HG02870 (cell line): ENCODE measurements at regions not wholly inside any gene's neighbourhood (a gene's known extent, or its start where the extent isn't known, plus 50 kb on each side); places are given as distances from the start of the nearest gene placed in this dataset.
"Not testable (repeated sequence)": the region's sequence is repeated elsewhere in the genome, so short reads cannot be mapped to it uniquely, and the experiment has no call there.

Experiments
- ATAC-seq: cut with Tn5 transposase; IDR thresholded peaks from one replicate; pipeline ENCODE4 v1.9.1; 2021; ENCODE audit warnings: mild to moderate bottlenecking, moderate library complexity; ENCODE audit not compliant: unreplicated experiment

DNA sequence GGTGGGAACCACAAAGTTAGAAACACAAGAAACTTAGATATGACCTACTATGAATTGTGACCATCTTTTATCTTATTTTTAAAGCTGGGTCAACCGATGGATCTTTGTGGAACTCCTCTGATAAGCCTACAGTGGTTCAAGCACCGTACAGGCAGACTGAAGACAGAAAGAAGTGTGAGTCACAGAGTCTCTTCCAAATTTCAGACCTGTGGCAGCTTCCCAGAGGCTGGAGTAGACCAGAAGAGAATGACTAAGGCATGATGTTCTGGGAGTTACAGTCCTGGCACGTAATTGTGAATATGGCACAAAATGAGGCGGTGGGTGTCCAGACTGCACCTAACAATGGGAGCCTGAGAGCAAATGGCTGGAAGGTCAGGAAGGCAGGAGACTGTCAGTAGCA is 70.0 kb downstream of the LMO4 start:
- ATAC-seq = no peak

DNA sequence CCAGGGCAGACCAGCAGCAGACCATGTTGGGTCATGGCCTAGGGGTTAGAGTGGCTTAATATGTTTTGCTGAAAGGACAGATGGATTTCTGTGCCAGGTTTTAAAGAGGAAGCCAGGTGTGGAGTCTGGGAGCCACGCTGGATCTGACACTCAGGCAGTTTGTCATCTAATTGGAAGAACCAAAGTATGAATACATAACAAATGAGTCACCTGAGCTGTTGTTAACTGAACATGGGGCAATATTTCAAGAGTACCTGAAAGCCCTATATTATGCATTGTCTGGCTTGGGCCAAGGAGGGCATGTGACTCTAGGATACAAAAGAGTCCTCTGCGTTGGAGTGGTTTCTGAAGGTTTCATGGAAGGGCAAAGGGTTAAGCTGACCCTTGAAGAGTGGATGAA is 70.6 kb downstream of the LMO4 start:
- ATAC-seq = no peak

DNA sequence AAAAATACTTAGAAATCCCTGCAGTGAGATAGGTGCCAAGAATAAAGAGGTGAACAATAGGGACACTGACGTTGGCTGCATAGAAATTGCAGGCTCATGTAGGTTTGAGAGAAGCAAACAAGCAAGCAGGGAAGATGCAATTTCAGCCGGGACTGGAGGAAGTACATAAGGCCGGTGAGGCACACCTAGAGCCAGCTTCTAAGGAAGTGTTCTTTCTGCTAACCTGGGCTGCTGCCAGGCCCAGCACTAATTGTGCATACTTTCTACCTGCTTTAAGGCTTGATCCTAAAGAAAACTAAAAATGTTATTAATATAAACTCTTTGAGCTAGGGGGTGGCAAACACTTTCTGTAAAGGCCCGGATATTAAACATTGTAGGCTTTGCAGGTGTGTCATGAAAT is 71.0 kb downstream of the LMO4 start:
- no peak for ATAC-seq

DNA sequence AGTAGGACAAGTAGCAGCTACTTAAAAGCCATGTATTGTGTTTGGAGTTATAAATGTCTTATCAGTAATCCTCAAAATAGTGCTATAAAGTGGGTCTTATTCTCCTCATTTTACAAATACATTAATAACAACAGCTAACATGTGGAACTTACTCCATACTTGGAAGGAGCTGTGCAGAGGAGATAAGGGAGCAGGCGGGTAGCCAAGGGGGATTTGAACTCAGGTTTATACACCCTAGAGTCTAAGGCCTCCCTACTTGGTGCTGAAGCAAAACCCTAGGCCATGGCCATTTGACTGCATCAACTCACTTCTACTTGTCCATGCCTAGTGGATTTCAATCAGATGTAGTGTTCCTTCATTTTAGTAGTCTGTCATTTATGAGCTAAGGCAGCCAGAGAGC is 72.1 kb downstream of the LMO4 start:
- no peak for ATAC-seq

DNA sequence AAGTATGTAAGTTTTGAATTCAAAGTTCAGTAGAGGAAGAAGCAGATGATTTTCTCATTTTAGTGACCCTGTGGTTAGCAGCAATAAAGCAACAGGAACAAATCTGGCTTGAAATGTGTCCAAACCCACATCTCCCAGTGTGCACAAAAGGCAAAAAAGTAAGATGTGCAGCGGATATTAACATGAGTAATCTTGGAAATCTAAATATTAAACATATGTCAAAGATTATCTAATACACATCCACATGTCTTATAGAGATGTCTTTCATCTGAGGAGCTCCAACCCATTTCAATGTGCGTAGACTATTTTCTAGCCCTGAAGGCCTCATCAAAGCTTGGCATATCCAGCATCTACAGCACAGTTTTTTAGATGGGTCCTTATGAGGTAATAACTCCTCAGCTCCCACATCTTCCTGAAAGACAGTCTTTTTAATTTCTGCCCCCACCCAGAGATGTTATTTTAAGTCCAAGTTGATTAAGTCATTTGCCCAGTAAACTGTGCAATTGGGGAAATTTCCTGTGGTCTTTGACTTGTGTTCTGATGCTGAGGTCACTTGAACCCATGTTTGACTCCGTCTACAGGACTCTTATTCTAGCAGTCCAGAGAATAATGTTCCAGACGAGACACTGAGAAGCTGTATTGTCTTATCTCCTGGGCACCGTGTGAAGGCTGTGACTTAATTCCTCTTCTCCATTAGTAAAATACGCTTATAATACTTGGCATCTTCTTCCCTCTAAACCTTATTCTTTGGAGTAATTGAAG is 73.7 kb downstream of the LMO4 start:
- no peak for ATAC-seq

DNA sequence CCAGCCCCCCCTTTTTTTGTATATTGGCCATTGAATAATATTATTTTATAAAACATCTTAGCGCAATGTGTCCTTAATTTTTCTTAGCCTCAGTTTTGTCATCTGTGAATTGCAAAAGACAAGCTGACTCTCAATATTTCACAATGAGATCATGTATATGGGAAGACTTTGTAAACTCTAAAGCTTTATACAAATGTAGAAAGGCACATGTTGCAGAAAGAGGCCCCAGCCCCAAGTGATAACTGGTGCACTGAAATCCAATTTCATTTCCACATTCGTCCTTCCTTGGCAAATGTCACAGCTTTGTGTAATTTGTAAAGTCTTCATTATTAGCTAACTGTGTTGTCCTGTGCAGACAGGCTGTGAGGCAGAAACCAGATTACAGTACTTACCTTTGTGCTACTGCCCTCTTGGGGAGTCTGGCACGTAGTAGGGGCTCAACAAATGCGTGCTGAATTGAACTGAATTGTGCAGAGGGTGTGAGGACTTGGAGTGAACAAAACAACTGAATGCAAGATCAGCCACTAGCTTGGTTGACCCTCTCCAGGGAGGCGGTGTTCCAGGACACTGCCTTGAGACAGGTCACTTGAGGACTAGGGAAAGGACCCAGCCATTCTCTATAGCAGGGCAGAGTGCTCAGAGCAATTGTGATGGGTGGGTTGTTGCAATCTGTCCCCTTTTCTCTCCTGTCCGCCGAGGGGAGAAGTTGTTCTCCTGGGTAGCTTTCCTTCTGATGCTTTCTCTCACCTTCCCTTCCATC is 74.6 kb downstream of the LMO4 start:
- no peak for ATAC-seq

DNA sequence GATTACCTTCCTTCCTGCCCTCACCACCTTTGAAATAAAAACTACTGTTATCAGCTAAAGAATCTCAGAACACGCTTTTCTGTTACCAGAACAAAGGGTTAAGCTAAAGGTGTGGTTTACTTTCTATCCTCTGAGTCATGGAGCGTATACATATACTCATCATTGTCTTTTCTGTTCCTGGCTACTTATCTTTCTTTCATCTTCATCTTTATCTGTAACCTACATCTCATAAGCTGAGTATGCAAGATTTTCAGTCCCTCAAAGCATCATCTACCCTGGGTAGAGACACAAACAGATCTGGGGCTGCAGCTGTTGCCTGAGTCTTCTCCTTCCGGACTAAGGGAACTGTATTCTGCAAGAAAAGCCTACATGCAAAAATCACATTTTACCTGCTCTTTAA is 75.6 kb downstream of the LMO4 start:
- ATAC-seq = no peak

DNA sequence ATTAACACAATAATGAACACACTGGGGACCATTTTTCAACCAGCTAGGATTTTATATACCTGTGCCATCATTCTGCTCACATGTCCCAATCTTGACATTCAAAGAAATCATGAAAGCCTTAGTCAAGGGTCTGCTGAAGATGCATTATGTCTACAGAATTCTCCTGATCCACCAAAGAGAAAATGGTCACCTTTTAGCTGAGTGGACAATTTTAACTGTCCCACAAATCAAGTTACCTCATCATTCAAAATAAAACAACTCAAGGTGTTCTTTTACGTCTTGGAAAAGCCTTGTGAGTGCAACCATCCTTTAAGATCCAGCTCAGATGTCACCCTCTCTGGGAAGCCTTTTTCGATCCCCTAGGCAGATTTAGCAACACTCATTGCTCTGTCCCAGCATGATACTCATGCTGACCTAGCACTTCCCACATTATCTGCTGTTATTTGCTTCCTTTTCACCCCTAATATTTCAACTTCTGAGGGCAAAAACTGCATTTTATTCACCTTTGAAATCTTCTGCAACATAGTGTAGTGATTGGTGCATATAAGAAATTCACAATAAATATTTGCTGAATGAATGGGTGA is 80.1 kb downstream of the LMO4 start:
- no peak for ATAC-seq

DNA sequence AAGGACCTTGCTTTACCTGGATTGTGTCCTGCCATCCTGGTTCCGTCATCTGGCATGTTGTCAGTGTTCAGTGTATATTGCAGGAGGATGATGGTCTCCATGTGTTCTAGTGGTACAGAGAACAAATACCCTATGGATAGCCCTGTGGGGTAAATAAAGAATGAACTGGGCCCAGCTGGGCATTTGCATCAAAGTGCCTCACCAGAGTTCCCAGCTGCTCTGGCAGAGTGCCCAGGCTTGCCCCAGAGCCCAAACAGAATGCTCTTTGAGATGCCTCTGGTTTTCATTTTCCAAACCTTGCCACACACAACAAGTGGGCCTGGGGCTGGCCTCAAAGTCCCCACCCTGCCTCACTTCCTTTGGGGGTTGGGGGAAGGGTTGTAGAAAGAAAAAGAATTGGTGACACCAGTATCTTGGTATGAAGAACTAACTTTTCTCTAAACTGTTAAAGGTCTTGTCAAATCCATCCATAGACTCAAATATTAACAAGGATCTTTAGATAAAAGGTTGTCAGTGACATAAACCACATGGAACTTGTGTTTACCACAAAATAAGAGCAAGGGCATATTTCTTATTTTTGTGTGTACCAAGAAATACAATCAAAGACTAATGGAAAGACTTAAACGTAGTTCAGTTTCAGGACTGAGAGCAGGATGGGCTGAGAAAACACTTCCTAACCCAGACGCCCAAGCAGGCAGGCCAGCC is 82.2 kb downstream of the LMO4 start:
- ATAC-seq = no peak

DNA sequence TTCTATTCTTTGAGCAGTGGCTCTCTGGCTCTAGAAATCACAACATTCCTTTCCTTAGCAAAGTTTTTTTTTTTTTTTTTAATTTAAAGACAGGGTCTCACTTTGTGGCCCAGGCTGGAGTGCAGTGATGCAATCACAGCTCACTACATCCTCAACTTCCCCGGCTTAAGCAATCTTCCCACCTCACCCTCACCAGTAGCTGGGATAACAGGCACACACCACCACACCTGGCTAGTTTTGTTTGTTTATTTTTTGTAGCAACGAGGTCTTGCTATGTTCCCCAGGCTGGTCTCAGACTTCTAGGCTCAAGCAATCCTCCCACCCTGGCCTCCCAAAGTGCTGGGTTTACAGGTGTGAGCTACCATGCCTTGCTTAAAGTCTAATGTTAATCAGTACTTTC is 85.2 kb downstream of the LMO4 start:
- not testable (repeated sequence) for ATAC-seq

DNA sequence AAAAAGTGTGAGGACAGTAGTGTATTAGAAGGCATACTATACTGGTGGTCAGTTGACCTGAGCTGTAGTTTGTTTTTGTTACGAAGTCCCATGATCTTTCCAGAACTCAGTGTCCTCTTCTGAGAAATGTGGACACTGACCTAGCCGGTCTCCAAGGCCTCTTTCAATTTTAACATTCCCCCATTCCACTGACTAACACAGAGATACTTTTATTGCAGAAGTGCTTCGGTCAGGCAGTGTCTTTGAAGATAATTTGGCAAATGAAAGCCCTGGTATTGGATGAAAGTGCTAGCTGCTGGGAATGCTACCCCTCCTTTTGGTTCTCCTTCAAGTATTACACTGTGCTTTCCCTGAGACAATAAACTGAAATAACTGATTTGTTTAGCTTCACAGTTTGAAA is 89.4 kb downstream of the LMO4 start:
- no peak for ATAC-seq

DNA sequence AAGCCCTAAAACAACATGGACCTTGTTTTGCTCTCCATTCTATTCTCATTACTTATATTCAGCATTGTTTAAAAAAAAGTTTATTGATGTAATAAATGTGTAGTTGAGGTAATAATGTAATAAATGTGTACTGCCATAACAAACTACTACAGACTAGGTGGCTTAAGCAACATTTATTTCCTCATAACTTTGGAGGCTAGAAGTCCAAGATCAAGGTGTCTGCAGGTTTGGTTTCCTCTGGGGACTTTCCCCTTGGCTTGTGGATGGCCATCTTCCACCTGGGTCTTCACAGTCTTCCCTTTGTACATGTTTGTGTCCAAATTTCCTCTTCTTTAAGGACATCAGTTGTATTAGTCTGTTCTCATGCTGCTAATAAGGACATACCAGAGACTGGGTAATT is 93.1 kb downstream of the LMO4 start:
- ATAC-seq = no peak

DNA sequence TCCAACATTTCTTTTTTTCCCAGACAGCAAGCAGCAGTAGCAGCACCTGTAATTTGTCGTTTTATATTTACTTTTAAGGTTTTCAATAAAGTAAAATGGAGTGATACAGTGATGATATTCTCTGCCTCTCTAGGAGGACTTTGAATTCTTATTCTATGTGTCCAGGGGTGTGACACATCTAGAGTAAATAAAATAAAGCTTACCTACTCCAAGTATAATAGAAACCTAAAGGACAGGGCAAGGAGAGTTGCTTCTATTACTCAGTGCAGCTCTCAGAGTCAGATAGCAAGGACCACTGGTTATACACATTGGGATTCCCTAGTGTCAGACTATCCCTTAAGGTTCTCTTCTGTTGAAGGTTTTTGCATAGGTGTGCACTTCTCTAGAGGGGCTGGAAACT is 95.9 kb downstream of the LMO4 start:
- no peak for ATAC-seq

DNA sequence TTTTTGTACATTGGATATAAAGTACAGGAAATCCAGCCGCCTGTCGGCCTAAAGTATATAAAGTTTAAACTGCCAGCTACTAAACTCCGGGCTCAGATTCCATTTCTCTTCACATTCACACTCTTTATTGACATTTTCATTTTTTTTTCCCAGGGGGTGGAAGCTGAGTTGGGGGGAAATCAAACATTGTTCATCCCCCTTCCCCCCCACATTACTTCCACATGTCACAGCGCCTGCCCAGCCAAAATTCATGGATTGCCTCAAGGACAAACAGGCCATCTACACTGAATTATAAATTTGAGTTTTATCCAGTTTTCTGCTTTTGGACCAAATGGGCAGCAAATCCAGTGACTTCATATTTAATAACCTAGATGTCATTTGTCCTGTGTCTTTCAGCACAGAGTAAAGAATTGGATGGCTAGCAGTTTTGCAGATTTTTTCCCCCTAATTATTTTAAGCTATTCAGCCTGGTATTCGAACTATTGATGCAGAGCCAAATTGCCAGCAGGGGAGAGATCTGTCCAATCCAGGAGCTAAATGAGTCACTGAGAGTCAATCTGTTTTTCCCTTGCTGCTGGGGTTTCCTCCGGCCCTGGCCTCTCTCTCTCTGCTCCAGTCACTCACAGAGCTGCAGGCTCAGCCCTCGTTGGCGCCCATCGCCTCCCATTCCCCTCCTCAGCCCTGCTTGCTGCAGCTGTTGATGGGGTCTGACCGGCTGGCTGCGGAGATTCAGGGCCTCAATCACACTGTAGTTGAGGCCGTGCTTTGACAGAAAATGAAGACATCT is 98.0 kb downstream of the LMO4 start:
- ATAC-seq = no peak

DNA sequence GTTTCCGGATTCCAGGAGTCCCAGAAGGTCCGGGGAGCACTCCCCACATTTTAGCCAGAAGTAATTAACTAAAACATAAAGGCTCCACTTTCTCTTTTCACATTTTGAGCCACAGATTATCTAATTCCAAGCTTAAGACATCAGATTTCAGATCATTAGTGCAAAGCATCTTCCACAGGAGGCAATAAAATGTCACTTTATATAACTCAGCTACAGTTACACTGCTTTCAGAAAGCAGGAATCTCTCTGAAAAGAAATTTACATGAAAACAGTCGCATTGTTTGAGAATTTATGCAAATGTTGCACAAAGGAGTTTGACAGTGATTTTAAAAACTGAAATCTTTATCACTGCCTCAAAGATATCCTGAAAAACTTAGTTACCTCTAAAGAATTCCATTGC is 99.7 kb downstream of the LMO4 start:
- ATAC-seq = no peak

DNA sequence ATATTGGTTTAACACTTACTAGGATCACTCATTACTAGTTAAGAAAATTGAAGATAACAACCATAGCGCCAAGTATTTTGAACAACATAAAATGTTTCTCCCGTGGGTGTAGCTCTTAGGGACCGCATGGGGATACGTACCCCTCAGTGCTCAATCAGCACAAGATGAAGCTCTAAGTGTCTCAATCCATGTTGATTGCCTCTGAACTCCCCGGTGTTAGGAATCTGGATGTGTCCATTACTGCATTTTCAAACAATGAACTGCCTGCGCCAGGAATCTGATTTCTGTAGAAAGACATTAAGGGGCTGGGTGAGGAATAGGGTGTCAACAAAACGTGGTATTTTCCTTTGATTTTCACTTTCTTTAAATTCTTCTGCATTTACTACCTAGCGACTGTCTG is 100.2 kb downstream of the LMO4 start:
- no peak for ATAC-seq

DNA sequence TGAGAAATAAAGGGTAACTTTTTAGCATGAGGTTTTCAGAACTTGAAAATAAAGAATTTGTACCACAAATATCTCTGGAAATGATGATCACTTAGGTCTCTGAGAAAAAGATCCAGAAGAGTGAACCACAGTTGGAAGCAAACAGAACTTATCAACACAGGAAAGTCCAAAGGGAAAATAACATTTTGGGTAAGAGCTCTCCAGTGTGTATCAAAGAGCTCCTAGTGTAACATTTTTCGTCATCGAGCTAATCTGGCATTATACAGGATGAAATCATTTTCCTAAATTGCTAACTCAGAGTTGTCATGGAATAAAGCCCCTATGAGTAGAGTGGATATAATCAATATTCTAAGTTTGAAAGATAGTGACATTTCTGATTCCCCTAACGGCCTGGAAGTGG is 104.0 kb downstream of the LMO4 start:
- no peak for ATAC-seq

DNA sequence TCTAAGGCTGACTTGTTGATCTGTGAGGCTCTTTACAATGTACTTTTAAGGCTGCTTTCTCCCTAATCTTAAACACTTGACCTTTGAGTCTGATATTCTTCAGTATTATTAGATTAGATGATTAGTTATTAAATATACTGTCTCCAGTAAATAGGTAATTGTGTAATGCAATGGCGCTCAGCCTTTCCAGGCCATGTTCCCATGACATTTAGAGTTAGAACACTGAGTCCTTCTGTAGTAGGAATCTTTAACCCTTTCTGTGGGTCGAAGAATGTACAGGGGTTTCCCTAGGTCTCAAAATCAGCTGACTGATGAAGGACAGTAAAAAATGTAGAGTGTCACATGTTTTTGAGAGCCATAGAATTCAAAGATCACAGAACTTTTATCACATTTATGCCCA is 104.4 kb downstream of the LMO4 start:
- not testable (repeated sequence) for ATAC-seq

DNA sequence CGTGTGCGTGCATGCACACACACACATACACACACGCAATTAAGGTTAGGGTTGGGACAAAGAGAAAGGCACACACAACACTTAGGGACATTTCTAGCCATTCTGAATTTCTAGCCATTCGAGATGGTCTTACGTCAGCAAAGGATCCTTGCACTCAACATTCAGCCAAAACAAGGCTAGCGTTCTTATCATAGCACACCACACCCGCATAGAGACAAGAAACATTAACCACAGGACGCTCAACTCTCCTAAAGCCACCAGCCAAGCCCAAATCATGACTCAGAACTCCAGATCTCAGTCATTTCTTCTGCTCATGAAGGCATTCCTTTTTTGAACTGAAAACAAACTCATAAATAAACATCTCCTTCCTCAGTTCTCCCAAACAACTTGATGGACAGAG is 106.8 kb downstream of the LMO4 start:
- peak; percentile 85 for ATAC-seq

DNA sequence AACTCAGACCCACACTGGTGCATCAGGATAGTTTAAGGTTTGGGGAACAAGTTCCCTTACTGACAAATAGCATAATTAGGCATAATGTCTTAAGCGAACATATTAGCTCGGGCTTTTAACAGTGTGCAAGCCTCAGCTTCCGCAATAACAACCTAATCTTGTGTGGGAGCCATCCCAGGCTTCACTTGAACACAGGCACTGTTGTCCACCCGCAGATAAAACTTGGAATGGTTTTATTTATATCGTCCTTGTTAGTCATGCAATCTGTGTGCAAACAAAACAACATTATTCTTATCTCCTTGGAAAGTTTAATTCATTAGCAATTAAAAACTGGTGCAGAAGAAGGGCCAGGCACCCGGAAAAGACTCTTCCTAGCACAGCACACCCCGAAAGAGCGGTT is 107.4 kb downstream of the LMO4 start:
- ATAC-seq = not testable (repeated sequence)

DNA sequence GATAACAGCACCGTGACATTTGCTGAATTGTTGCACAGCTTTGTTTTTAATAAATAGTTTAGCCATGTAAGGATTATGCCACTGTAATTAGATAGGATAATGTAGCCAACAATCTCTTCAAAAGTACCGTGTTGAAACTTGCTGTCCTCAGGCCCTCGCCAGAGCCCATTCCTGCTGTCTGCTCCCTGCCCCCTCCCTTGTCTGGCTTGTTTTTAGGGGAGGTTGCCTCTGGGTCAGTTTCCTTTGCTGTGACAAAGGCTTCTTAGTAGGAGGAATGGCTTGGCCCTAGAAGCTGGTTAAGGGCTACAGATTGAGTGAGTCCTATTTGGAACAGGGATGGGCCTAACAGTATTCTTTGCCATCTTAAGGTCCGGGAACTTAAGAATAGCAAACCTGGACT is 107.9 kb downstream of the LMO4 start:
- no peak for ATAC-seq
